MCF 10A (cell line): ENCODE measurements at regions not wholly inside any gene's neighbourhood (a gene's known extent, or its start where the extent isn't known, plus 50 kb on each side); places are given as distances from the start of the nearest gene placed in this dataset.

Source experiments
- BruUV-seq: library from RNA; stranded (reverse); fragments of 400-500 nt; replicated peaks from 2 replicates; lab custom pipeline; 2021; lab: Mats Ljungman, UMichigan
- CTCF ChIA-PET: fragments of 300-600 bp; sonication (Branson Sonifier 250); formaldehyde crosslinking; extraction: SDS; loops from one replicate; lab custom pipeline; 2021; ENCODE audit warnings: antibody characterized with exemption, inconsistent platforms; lab: Yijun Ruan, JAX
- POLR2A ChIA-PET: fragments of 300-600, 350-650 bp; sonication (Branson Sonifier 250); formaldehyde crosslinking; extraction: SDS; loops from one replicate; lab custom pipeline; 2020; ENCODE audit warnings: antibody characterized with exemption, inconsistent platforms; lab: Yijun Ruan, JAX
- DNase-seq: peaks from one replicate; pipeline ENCODE4 v3.0.0-alpha.2; 2018; ENCODE audit not compliant: unreplicated experiment
- H3K27ac Mint-ChIP-seq: one replicate; pipeline ENCODE4 v1.8.0; 2022; ENCODE audit warnings: mild to moderate bottlenecking, low read depth, mixed read lengths; ENCODE audit not compliant: unreplicated experiment
- H3K27me3 Mint-ChIP-seq: one replicate; pipeline ENCODE4 v1.8.0; 2022; ENCODE audit warnings: mixed read lengths; ENCODE audit not compliant: insufficient read depth, unreplicated experiment
- H3K36me3 Mint-ChIP-seq: one replicate; pipeline ENCODE4 v1.8.0; 2022; ENCODE audit warnings: mild to moderate bottlenecking, moderate library complexity, mixed read lengths; ENCODE audit not compliant: insufficient read depth, unreplicated experiment
- H3K4me1 Mint-ChIP-seq: one replicate; pipeline ENCODE4 v1.8.0; 2022; ENCODE audit warnings: mixed read lengths; ENCODE audit not compliant: insufficient read depth, unreplicated experiment
- H3K4me3 Mint-ChIP-seq: one replicate; pipeline ENCODE4 v1.8.0; 2022; ENCODE audit warnings: mild to moderate bottlenecking, moderate library complexity, mixed read lengths; ENCODE audit not compliant: unreplicated experiment
- H3K9me3 Mint-ChIP-seq: one replicate; pipeline ENCODE4 v1.8.0; 2022; ENCODE audit warnings: mixed read lengths; ENCODE audit not compliant: unreplicated experiment
- intact Hi-C: fragments of 100-400 bp; cut with micrococcal nuclease; formaldehyde crosslinking; loops from 2 replicates; pipeline ENCODE4 v1.14.1; 2022
- TF ChIP-seq, protein P1 (sequence below): fragments of 200-600 bp; IDR thresholded peaks from one replicate; pipeline ENCODE4 v1.8.0; 2022; ENCODE audit warnings: antibody characterized with exemption, mild to moderate bottlenecking; ENCODE audit not compliant: unreplicated experiment

DNA sequence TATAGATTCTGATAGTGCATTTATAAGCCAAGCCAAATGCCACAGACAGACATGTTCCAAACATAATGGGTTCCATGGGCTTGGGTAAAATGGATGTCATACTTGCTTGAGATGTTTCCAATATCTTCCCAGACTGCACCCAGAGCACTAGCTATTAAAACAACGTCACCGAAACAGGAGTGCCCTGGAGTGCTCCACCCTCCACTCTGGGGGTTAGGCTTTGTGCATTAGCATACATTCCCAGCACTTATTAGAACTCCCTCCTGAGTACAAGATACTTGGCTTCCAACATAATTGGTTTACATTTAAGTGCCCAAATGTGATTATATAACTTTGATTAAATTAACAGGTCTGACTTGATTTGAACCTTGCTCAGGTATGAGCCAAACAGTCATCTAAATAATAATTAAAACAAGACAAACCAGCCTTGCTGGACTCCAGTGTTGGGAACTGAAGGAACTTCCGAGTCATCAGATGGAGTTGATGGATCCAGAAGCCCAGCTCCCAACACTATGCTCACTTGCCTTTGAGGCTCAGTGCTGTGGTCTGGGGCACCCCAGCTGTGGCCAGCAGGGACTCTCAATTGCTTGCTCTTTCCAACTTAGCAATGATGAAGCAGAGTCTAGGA, 60.5 kb upstream of the LGALSL start:
- intact Hi-C loops: no loop called here
- DNase-seq: no peak
- no peaks in the 10 kb centered on the region for H3K36me3 Mint-ChIP-seq
- peaks cover 11% of the 10 kb centered on the region for H3K9me3 Mint-ChIP-seq
- H3K27ac Mint-ChIP-seq: no peak overlapping the region
- no TSS peak for BruUV-seq
- H3K4me1 Mint-ChIP-seq: no peaks in the 10 kb centered on the region
- no peaks in the 10 kb centered on the region for H3K27me3 Mint-ChIP-seq
- CTCF ChIA-PET: no interaction called here
- TF ChIP-seq, protein P1, sequence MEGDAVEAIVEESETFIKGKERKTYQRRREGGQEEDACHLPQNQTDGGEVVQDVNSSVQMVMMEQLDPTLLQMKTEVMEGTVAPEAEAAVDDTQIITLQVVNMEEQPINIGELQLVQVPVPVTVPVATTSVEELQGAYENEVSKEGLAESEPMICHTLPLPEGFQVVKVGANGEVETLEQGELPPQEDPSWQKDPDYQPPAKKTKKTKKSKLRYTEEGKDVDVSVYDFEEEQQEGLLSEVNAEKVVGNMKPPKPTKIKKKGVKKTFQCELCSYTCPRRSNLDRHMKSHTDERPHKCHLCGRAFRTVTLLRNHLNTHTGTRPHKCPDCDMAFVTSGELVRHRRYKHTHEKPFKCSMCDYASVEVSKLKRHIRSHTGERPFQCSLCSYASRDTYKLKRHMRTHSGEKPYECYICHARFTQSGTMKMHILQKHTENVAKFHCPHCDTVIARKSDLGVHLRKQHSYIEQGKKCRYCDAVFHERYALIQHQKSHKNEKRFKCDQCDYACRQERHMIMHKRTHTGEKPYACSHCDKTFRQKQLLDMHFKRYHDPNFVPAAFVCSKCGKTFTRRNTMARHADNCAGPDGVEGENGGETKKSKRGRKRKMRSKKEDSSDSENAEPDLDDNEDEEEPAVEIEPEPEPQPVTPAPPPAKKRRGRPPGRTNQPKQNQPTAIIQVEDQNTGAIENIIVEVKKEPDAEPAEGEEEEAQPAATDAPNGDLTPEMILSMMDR: no peak
- POLR2A ChIA-PET: no interaction called here
- no peak overlapping the region for H3K4me3 Mint-ChIP-seq

DNA sequence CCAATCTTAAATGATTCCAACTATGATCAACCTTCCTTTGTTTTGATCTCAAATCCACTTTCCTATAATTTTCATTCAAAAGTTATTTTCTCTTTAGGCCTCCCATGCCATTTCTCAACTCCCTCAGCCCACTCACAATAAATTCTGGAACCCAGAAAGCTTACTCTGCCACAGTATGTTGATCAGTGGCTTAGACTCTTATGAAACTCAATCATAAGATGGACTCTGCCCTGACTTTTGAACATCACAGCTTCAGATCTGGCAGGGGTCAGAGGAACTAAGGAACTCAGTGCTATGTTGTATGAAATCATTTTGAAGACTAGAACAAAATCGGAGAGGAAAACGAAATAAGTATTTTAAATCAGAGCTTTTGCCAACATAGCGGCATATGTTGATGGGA, 59.8 kb upstream of the LGALSL start:
- Mint-ChIP-seq H3K9me3 (peaks cover 15% of the 10 kb centered on the region), H3K27me3 (no peaks in the 10 kb centered on the region), H3K4me3 (no peak overlapping the region), H3K27ac (no peak overlapping the region), H3K36me3 (no peaks in the 10 kb centered on the region), H3K4me1 (no peaks in the 10 kb centered on the region)
- ChIA-PET CTCF (no interaction called here), POLR2A (no interaction called here)
- intact Hi-C loops: no loop called here
- no peak for DNase-seq
- BruUV-seq: no TSS peak
- TF ChIP-seq, protein P1: no peak

DNA sequence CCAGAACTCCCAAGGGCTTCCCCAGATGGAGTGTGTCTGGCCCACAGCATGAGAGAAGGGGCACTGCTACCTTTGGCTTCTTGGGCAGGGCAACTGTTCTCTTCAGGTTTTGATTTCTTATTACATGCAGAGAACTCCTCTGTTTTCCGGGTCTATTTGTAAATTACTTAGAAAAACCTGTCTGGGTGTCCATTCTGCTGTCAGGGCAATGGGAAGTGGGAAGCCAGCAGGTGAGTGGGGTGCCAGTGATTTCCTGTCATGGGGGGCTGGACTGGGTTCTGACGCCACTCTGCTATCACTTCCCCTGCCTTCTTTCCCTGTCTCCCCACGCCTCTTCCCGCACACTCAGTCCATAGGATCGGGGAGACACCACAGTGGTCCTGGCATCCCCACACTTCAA, 58.0 kb upstream of the LGALSL start:
- POLR2A ChIA-PET: no interaction called here
- TF ChIP-seq, protein P1: no peak
- CTCF ChIA-PET: interaction anchor here (1.2 to 1.3 kb wide), 2 partner anchors 83 to 92 kb away, joined by 3 read pairs; no protein-coding TSS in a partner anchor

DNA sequence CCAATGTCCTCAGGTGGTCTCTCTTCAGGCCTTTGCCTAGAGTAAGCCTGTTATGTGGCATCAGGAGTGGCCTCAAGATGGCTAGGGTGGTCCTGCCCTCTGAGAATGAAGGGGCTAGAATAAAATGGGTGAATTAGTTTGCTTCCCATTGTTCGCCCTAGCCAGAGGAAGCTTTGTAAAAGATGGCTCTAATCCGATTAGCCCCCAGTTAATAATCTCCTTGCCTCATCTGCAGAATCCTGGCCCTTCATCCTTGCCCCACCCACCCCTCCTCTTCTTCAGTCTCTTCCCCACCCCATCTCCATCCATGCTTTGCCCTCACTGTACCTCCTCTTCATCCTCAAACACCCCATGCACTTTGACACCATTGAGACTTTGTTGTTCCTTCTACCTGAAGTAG, 57.4 kb upstream of the LGALSL start:
- no TSS peak for BruUV-seq
- POLR2A ChIA-PET: no interaction called here
- peaks cover 17% of the 10 kb centered on the region for H3K4me1 Mint-ChIP-seq
- no peak overlapping the region for H3K27ac Mint-ChIP-seq
- no peaks in the 10 kb centered on the region for H3K27me3 Mint-ChIP-seq
- CTCF ChIA-PET: no interaction called here
- H3K36me3 Mint-ChIP-seq: no peaks in the 10 kb centered on the region
- no peak overlapping the region for H3K4me3 Mint-ChIP-seq
- DNase-seq: no peak
- intact Hi-C loops: no loop called here
- H3K9me3 Mint-ChIP-seq: peaks cover 6% of the 10 kb centered on the region
- TF ChIP-seq, protein P1: no peak

More for the DNA sequence above, 58.0 kb upstream of the LGALSL start:
- intact Hi-C loops: no loop called here
- H3K36me3 Mint-ChIP-seq: no peaks in the 10 kb centered on the region
- H3K4me1 Mint-ChIP-seq: peaks cover 12% of the 10 kb centered on the region
- peaks cover 9% of the 10 kb centered on the region for H3K9me3 Mint-ChIP-seq
- H3K27ac Mint-ChIP-seq: no peak overlapping the region
- H3K27me3 Mint-ChIP-seq: no peaks in the 10 kb centered on the region
- no peak for DNase-seq
- H3K4me3 Mint-ChIP-seq: no peak overlapping the region
- BruUV-seq: no TSS peak
